GM10266 (cell line): ENCODE measurements at regions not wholly inside any gene's neighbourhood (a gene's known extent, or its start where the extent isn't known, plus 50 kb on each side); places are given as distances from the start of the nearest gene placed in this dataset.

Experiments used
- DNase-seq: peaks from one replicate; pipeline ENCODE4 v3.0.0; 2012; ENCODE audit errors: extremely low spot score
- CTCF ChIP-seq: IDR thresholded peaks from 2 replicates; pipeline ENCODE4 v1.5.1; 2012; ENCODE audit warnings: mild to moderate bottlenecking, low read depth; ENCODE audit not compliant: control insufficient read depth, insufficient read depth; ENCODE audit errors: missing control alignments

GRCh38 chr22:47381240-47381639 lies 618.8 kb downstream of the TBC1D22A start:
- TF ChIP-seq CTCF, result no peak
- DNase-seq, result no peak

- no peak for DNase-seq
- TF ChIP-seq CTCF, result no peak
Measured at GRCh38 chr22:47380692-47381091, 618.2 kb downstream of the TBC1D22A start.

- DNase-seq, result no peak
- TF ChIP-seq CTCF, result no peak
Measured at GRCh38 chr22:47379037-47379436, 616.6 kb downstream of the TBC1D22A start.

GRCh38 chr22:47377926-47378560 lies 615.6 kb downstream of the TBC1D22A start:
- TF ChIP-seq CTCF, result no peak
- DNase-seq, result no peak

GRCh38 chr22:47376901-47377505 lies 614.6 kb downstream of the TBC1D22A start:
- DNase-seq, result no peak
- no peak for TF ChIP-seq CTCF

- TF ChIP-seq CTCF, result no peak
- DNase-seq, result no peak
Measured at GRCh38 chr22:47376322-47376700, 613.9 kb downstream of the TBC1D22A start.

- DNase-seq, result no peak
- TF ChIP-seq CTCF, result no peak
Measured at GRCh38 chr22:47375621-47376321, 613.3 kb downstream of the TBC1D22A start.
